ENCODE measurements at regions not wholly inside any gene's neighbourhood (a gene's known extent, or its start where the extent isn't known, plus 50 kb on each side); places are given as distances from the start of the nearest gene placed in this dataset.

- DNase-seq (ENCODE audit: low read depth in 2 of 2): no peak
- Histone ChIP-seq H3K4me3 (replicated peaks in 1 of 4; ENCODE audit: control extremely low read depth in 1 of 4, insufficient read depth in 1 of 4, low read depth in 3 of 4, low read length in 4 of 4) (no peak overlapping the region), H4K20me1 (ENCODE audit: control insufficient read depth, extremely low read depth, insufficient read depth, low read length) (no peaks in the 10 kb centered on the region), H3K27ac (ENCODE audit: insufficient read depth, low read length) (no peak overlapping the region), H2AFZ (ENCODE audit: low read length) (no peak overlapping the region), H3K9ac (ENCODE audit: insufficient read depth, low read length) (no peak overlapping the region), H3K36me3 (ENCODE audit: control insufficient read depth, insufficient read depth, low read length) (no peaks in the 10 kb centered on the region), H3K4me2 (ENCODE audit: extremely low read depth, insufficient read depth, low read length) (no peak overlapping the region), H3K79me2 (ENCODE audit: control insufficient read depth, insufficient read depth, low read length) (no peaks in the 10 kb centered on the region), H3K9me3 (ENCODE audit: control insufficient read depth, insufficient read depth, low read depth, low read length) (no peaks in the 10 kb centered on the region), H3K4me1 (ENCODE audit: control insufficient read depth, extremely low read depth, insufficient read depth, low read length) (no peaks in the 10 kb centered on the region), H3K27me3 (ENCODE audit: control insufficient read depth, insufficient read depth, low read length) (no peaks in the 10 kb centered on the region)
- TF ChIP-seq EZH2 (IDR thresholded peaks at IDR 0.05; ENCODE audit: low read length, missing control alignments) (no peak), CTCF (conservative IDR thresholded peaks at IDR 0.05 in 1 of 2, IDR thresholded peaks at IDR 0.05 in 1 of 2; ENCODE audit: low read depth in 1 of 2, low read length in 2 of 2) (no peak)
These were observed 395.6 kb downstream of the RND3 start for GRCh38 chr2:150091846-150092245.

DNA sequence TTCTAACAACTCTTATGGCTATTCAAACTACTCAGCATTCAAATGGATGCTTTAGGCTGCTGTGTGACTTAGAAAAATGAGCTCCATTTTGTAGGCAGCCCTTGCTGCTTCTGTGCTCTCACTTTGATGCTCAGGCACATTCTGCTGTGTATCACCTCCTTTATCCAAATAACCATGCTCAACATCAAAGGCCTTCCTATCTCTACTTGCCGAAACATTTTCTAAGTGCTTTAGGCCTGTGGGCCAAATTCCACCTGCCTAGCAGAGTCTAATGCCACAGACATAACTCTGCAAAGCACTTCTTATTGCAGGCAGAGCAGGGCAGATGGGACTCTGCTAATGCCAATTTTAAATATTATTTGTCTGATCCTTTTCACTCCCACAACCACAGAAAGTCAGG, 397.4 kb downstream of the RND3 start:
- Histone ChIP-seq H3K79me2 (ENCODE audit: control insufficient read depth, insufficient read depth, low read length) (no peaks in the 10 kb centered on the region), H4K20me1 (ENCODE audit: control insufficient read depth, extremely low read depth, insufficient read depth, low read length) (no peaks in the 10 kb centered on the region), H3K4me2 (ENCODE audit: extremely low read depth, insufficient read depth, low read length) (no peak overlapping the region), H3K36me3 (ENCODE audit: control insufficient read depth, insufficient read depth, low read length) (no peaks in the 10 kb centered on the region), H2AFZ (ENCODE audit: low read length) (no peak overlapping the region), H3K27me3 (ENCODE audit: control insufficient read depth, insufficient read depth, low read length) (no peaks in the 10 kb centered on the region), H3K4me3 (replicated peaks in 1 of 4; ENCODE audit: control extremely low read depth in 1 of 4, insufficient read depth in 1 of 4, low read depth in 3 of 4, low read length in 4 of 4) (no peak overlapping the region), H3K27ac (ENCODE audit: insufficient read depth, low read length) (no peak overlapping the region), H3K9ac (ENCODE audit: insufficient read depth, low read length) (no peak overlapping the region), H3K4me1 (ENCODE audit: control insufficient read depth, extremely low read depth, insufficient read depth, low read length) (no peaks in the 10 kb centered on the region), H3K9me3 (ENCODE audit: control insufficient read depth, insufficient read depth, low read depth, low read length) (no peaks in the 10 kb centered on the region)
- TF ChIP-seq EZH2 (IDR thresholded peaks at IDR 0.05; ENCODE audit: low read length, missing control alignments) (no peak), CTCF (conservative IDR thresholded peaks at IDR 0.05 in 1 of 2, IDR thresholded peaks at IDR 0.05 in 1 of 2; ENCODE audit: low read depth in 1 of 2, low read length in 2 of 2) (no peak)
- no peak for DNase-seq (ENCODE audit: low read depth in 2 of 2)

GRCh38 chr2:150088538-150088937, 398.9 kb downstream of the RND3 start:
- H4K20me1 ChIP-seq (ENCODE audit: control insufficient read depth, extremely low read depth, insufficient read depth, low read length): no peaks in the 10 kb centered on the region
- H3K4me2 ChIP-seq (ENCODE audit: extremely low read depth, insufficient read depth, low read length): no peak overlapping the region
- H3K36me3 ChIP-seq (ENCODE audit: control insufficient read depth, insufficient read depth, low read length): no peaks in the 10 kb centered on the region
- no peak overlapping the region for H3K9ac ChIP-seq (ENCODE audit: insufficient read depth, low read length)
- peak in 1 of 2 donors; percentile 36 for DNase-seq (ENCODE audit: low read depth in 2 of 2)
- no peaks in the 10 kb centered on the region for H3K27me3 ChIP-seq (ENCODE audit: control insufficient read depth, insufficient read depth, low read length)
- H3K79me2 ChIP-seq (ENCODE audit: control insufficient read depth, insufficient read depth, low read length): no peaks in the 10 kb centered on the region
- TF ChIP-seq EZH2 (IDR thresholded peaks at IDR 0.05; ENCODE audit: low read length, missing control alignments): no peak
- no peak for TF ChIP-seq CTCF (conservative IDR thresholded peaks at IDR 0.05 in 1 of 2, IDR thresholded peaks at IDR 0.05 in 1 of 2; ENCODE audit: low read depth in 1 of 2, low read length in 2 of 2)
- H3K27ac ChIP-seq (ENCODE audit: insufficient read depth, low read length): no peak overlapping the region
- H2AFZ ChIP-seq (ENCODE audit: low read length): no peak overlapping the region
- H3K4me1 ChIP-seq (ENCODE audit: control insufficient read depth, extremely low read depth, insufficient read depth, low read length): no peaks in the 10 kb centered on the region
- no peaks in the 10 kb centered on the region for H3K9me3 ChIP-seq (ENCODE audit: control insufficient read depth, insufficient read depth, low read depth, low read length)
- no peak overlapping the region for H3K4me3 ChIP-seq (replicated peaks in 1 of 4; ENCODE audit: control extremely low read depth in 1 of 4, insufficient read depth in 1 of 4, low read depth in 3 of 4, low read length in 4 of 4)

Measured in fibroblast of lung (primary cell).